ENCODE measurements at regions not wholly inside any gene's neighbourhood (a gene's known extent, or its start where the extent isn't known, plus 50 kb on each side); places are given as distances from the start of the nearest gene placed in this dataset.

GRCh38 chr17:420479-421175 is 68.0 kb upstream of the RPH3AL start:
- TF ChIP-seq, protein P1, sequence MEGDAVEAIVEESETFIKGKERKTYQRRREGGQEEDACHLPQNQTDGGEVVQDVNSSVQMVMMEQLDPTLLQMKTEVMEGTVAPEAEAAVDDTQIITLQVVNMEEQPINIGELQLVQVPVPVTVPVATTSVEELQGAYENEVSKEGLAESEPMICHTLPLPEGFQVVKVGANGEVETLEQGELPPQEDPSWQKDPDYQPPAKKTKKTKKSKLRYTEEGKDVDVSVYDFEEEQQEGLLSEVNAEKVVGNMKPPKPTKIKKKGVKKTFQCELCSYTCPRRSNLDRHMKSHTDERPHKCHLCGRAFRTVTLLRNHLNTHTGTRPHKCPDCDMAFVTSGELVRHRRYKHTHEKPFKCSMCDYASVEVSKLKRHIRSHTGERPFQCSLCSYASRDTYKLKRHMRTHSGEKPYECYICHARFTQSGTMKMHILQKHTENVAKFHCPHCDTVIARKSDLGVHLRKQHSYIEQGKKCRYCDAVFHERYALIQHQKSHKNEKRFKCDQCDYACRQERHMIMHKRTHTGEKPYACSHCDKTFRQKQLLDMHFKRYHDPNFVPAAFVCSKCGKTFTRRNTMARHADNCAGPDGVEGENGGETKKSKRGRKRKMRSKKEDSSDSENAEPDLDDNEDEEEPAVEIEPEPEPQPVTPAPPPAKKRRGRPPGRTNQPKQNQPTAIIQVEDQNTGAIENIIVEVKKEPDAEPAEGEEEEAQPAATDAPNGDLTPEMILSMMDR (IDR thresholded peaks at IDR 0.05; ENCODE audit: borderline replicate concordance, control extremely low read depth, extremely low read depth, insufficient read depth, missing control alignments): no peak
- no peak for DNase-seq (ENCODE audit: low spot score)
- in situ Hi-C loops (cut with MboI; ENCODE audit: low sequenced_read_pairs, unreplicated experiment): no loop called here

DNA sequence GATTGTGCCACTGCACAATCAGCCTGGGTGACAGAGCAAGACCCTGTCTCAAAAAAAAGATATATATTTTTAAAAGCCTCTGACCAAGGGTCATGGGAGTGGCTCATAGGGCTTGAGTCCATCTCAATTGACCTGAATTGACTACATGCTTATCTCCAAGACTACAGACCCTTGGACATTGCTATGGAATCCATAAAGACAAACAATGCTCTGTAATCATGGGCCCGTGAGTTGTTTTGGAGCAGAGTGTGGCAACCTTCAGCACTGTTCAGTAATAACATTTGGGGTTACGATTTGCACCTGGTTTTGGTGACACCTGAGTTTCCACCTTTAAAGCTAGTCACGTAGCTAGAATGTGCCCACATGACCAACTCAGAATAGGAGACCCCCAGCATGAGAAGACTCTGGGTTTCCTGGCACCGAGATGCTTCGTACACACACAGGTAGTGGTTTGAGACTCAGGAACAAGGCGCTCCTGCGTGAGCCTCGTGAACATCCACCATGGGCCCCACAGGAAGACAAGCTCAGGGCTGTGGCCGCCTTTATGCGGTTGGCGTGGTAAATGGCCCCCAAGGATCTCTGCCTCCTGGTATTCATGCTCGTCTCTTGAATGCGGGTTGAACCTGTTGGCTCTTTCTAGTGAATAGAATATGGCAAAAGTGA is 66.6 kb upstream of the RPH3AL start:
- TF ChIP-seq, protein P1 (IDR thresholded peaks at IDR 0.05; ENCODE audit: borderline replicate concordance, control extremely low read depth, extremely low read depth, insufficient read depth, missing control alignments): no peak
- in situ Hi-C loops (cut with MboI; ENCODE audit: low sequenced_read_pairs, unreplicated experiment): no loop called here
- no peak for DNase-seq (ENCODE audit: low spot score)

- TF ChIP-seq, protein P1 (IDR thresholded peaks at IDR 0.05; ENCODE audit: borderline replicate concordance, control extremely low read depth, extremely low read depth, insufficient read depth, missing control alignments): no peak
- DNase-seq (ENCODE audit: low spot score): no peak
- in situ Hi-C loops (cut with MboI; ENCODE audit: low sequenced_read_pairs, unreplicated experiment): no loop called here
These were observed 65.8 kb upstream of the RPH3AL start for GRCh38 chr17:418421-418751.

DNA sequence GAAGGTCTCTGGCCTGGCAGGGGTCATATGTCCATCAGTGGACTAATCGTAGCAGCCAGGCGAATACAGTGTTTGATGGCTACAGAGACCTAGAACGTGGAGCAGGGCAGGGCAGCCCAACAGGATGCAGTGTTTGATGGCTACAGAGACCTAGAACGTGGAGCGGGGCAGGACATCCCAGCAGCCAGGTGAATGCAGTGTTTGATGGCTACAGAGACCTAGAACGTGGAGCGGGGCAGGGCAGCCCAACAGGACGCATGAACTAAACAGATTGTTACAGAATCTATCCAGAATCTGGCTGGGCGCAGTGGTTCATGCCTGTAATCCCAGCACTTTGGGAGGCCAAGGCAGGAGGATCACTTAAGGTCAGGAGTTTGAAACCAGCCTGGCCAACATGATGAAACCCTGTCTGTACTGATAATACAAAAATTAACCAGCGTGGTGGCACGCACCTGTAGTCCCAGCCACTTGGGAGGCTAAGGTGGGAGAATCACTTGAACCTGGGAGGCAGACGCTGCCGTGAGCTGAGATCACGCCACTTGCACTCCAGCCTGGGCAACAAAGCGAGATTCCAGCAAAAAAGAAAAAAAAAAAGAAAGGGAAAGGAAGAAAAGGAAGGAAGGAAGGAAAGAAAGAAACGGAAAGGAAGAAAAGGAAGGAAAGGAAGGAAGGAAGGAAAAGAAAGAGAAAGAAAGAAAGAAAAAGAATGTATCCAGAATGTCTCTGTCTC is 65.2 kb upstream of the RPH3AL start:
- in situ Hi-C loops (cut with MboI; ENCODE audit: low sequenced_read_pairs, unreplicated experiment): no loop called here
- no peak for DNase-seq (ENCODE audit: low spot score)
- TF ChIP-seq, protein P1 (IDR thresholded peaks at IDR 0.05; ENCODE audit: borderline replicate concordance, control extremely low read depth, extremely low read depth, insufficient read depth, missing control alignments): no peak

- TF ChIP-seq, protein P1 (IDR thresholded peaks at IDR 0.05; ENCODE audit: borderline replicate concordance, control extremely low read depth, extremely low read depth, insufficient read depth, missing control alignments): no peak
- in situ Hi-C loops (cut with MboI; ENCODE audit: low sequenced_read_pairs, unreplicated experiment): no loop called here
- DNase-seq (ENCODE audit: low spot score): peak; percentile 50
These were observed 63.9 kb upstream of the RPH3AL start for GRCh38 chr17:416293-417206.
